ENCODE measurements at regions not wholly inside any gene's neighbourhood (a gene's known extent, or its start where the extent isn't known, plus 50 kb on each side); places are given as distances from the start of the nearest gene placed in this dataset.
"Not testable (repeated sequence)": the region's sequence is repeated elsewhere in the genome, so short reads cannot be mapped to it uniquely, and the experiment has no call there.

DNA sequence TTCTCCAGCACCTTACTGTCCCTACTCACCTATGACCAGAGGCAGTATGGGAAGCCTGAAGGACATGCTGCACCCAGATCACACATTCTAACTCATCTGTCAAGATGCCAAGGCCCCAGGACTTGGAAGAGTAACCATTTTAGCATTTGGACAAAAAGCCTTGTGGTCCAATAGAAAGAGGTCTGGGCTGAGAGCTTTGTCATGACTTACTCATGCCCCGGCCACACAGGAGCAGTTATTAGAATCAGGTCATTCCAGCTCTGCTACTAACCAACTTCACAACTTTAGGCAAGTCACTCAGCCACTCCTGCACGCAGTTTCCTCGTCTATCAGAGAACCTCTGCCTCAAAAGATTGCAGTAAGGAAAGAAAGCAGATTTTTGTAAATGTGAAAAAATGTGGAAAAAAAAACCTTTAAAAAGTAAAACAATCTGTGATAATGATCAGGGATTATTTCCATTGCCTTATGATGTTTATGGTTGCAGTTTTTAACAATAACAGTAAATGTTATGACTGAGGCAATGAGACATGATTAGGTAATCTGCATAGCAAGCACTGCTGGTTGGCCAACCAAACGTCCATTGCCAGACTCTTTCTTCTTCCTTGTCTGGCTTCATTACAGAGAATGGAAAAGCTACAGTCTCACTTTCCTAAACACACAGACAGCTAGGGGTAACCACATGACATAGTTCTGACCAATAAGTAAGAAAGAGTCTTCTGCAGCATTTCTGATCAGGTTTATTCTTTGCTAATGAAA lies 255.4 kb upstream of the CHAC2 start:
- in situ Hi-C loops (cut with MboI; ENCODE audit: low sequenced_read_pairs, unreplicated experiment) = no loop called here
- DNase-seq (ENCODE audit: low spot score) = no peak
- TF ChIP-seq, protein P1, sequence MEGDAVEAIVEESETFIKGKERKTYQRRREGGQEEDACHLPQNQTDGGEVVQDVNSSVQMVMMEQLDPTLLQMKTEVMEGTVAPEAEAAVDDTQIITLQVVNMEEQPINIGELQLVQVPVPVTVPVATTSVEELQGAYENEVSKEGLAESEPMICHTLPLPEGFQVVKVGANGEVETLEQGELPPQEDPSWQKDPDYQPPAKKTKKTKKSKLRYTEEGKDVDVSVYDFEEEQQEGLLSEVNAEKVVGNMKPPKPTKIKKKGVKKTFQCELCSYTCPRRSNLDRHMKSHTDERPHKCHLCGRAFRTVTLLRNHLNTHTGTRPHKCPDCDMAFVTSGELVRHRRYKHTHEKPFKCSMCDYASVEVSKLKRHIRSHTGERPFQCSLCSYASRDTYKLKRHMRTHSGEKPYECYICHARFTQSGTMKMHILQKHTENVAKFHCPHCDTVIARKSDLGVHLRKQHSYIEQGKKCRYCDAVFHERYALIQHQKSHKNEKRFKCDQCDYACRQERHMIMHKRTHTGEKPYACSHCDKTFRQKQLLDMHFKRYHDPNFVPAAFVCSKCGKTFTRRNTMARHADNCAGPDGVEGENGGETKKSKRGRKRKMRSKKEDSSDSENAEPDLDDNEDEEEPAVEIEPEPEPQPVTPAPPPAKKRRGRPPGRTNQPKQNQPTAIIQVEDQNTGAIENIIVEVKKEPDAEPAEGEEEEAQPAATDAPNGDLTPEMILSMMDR (IDR thresholded peaks at IDR 0.05; ENCODE audit: borderline replicate concordance, control extremely low read depth, extremely low read depth, insufficient read depth, missing control alignments) = no peak

DNA sequence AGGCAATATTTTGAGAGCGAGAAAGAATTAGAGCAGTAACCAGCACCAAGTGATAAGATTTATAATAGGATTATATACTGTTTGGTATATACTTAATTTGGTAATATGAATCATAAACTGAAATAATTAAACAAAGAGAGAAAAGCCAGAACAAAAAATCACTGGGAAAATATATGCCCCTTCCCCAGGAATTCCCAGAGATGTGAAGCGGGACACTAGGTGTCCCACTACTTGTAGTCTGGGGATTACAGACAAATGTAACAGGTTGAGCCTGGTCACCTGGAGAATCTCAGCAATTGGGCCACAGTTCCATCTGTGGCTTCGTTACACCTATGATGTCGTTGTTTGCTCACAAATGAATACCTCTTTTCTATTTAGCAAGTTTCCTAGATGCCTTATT lies 256.1 kb upstream of the CHAC2 start:
- no peak for DNase-seq (ENCODE audit: low spot score)
- in situ Hi-C loops (cut with MboI; ENCODE audit: low sequenced_read_pairs, unreplicated experiment) = no loop called here
- TF ChIP-seq, protein P1 (IDR thresholded peaks at IDR 0.05; ENCODE audit: borderline replicate concordance, control extremely low read depth, extremely low read depth, insufficient read depth, missing control alignments) = no peak

DNA sequence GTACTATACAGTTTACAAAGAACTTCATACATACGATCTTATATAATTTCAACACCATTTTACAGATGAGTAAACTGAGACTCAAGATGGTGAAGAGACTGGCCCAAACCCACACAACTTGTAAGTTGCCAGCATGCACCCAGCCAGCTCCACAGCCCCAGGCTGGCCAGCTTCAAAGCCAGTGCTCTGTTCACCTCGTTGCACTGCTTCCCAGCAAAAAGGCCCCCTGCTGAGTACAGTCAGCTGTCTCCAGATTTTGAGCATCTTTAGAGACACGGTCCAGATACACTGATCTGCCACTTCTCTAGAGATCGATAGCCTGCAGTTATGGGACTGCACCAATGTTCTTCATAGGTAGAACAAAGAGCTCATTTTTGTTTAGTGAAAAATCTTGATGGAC lies 257.2 kb upstream of the CHAC2 start:
- no peak for DNase-seq (ENCODE audit: low spot score)
- in situ Hi-C loops (cut with MboI; ENCODE audit: low sequenced_read_pairs, unreplicated experiment) = no loop called here
- TF ChIP-seq, protein P1 (IDR thresholded peaks at IDR 0.05; ENCODE audit: borderline replicate concordance, control extremely low read depth, extremely low read depth, insufficient read depth, missing control alignments) = no peak

DNA sequence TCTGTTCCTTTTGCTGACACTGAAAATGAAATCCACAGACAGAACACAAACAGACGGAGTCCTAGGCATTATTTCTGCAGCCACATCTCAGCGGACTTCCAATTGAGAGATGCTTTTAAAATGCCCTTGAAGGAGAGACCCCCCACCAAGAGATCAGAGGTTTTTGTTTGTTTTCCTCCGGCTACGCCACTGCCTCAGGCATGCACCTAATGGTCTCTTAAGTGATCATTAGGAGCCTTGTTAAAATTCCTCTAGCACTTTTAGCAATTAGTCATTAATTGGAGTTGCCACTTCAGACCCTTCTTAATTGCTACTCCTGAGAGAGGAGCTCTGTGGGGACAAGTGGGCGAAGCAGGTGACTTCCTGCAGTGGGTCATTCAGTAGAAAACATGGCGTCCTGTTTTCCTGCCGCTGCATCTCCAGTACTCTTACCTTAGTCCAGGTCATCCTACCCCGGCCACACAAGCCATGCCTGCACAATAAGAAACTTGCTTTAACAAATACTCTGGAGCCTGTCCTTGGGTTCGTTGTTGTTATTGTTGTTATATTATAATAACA lies 257.7 kb upstream of the CHAC2 start:
- TF ChIP-seq, protein P1 (IDR thresholded peaks at IDR 0.05; ENCODE audit: borderline replicate concordance, control extremely low read depth, extremely low read depth, insufficient read depth, missing control alignments) = no peak
- in situ Hi-C loops (cut with MboI; ENCODE audit: low sequenced_read_pairs, unreplicated experiment) = no loop called here
- no peak for DNase-seq (ENCODE audit: low spot score)

DNA sequence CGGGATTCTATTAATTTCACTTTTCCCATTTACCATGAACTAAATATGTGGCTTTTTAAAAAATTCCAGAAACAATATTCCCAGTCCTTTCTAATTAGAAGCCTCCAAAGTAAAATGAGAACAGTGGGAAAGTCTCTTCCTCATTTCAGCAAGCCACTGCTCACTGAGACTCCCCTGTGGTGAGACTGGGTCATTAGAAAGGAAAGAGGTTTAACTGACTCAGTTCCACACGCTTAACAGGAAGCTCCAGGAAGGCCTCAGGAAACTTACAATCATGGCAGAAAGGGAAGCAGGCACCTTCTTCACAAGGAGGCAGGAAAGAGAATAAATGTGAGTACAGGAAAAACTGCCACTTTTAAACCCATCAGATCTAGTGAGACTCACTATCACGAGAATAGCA lies 258.9 kb upstream of the CHAC2 start:
- in situ Hi-C loops (cut with MboI; ENCODE audit: low sequenced_read_pairs, unreplicated experiment) = no loop called here
- DNase-seq (ENCODE audit: low spot score) = no peak
- TF ChIP-seq, protein P1 (IDR thresholded peaks at IDR 0.05; ENCODE audit: borderline replicate concordance, control extremely low read depth, extremely low read depth, insufficient read depth, missing control alignments) = no peak

DNA sequence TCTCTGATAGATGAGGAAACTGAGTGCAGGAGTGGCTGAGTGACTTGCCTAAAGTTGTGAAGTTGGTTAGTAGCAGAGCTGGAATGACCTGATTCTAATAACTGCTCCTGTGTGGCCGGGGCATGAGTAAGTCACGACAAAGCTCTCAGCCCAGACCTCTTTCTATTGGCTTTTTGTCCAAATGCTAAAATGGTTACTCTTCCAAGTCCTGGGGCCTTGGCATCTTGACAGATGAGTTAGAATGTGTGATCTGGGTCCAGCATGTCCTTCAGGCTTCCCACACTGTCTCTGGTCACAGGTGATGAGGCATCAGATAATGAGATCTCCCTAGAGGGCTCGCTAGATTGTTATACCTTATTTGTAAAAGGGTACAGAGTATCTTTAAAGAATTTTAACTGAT lies 260.5 kb upstream of the CHAC2 start:
- in situ Hi-C loops (cut with MboI; ENCODE audit: low sequenced_read_pairs, unreplicated experiment); DNase-seq (ENCODE audit: low spot score): not testable (repeated sequence)

DNA sequence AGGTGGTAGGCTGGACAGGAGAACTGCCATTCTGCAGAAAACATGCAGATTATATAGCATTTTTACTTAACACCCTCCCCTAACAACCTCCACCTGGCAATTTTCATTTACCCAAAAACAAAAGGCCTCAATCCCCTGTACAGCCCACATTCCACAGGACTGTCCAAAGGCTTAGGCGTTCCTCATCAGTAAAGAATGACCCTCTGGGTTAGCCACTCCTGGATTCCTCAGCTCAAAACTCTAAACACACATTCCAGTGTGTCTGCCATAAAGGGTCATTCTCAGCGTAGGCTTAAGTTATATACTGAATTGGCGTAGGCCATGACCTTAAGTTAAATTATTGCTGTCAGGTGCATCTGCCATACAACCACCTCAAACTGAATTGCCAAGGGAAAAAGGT lies 261.8 kb upstream of the CHAC2 start:
- in situ Hi-C loops (cut with MboI; ENCODE audit: low sequenced_read_pairs, unreplicated experiment) = no loop called here
- TF ChIP-seq, protein P1 (IDR thresholded peaks at IDR 0.05; ENCODE audit: borderline replicate concordance, control extremely low read depth, extremely low read depth, insufficient read depth, missing control alignments) = no peak
- no peak for DNase-seq (ENCODE audit: low spot score)
